ENCODE measurements at regions not wholly inside any gene's neighbourhood (a gene's known extent, or its start where the extent isn't known, plus 50 kb on each side); places are given as distances from the start of the nearest gene placed in this dataset.
A peak's percentile ranks its signal among the peaks of the same experiment; 100 is the strongest.
"Not testable (repeated sequence)": the region's sequence is repeated elsewhere in the genome, so short reads cannot be mapped to it uniquely, and the experiment has no call there.

DNA sequence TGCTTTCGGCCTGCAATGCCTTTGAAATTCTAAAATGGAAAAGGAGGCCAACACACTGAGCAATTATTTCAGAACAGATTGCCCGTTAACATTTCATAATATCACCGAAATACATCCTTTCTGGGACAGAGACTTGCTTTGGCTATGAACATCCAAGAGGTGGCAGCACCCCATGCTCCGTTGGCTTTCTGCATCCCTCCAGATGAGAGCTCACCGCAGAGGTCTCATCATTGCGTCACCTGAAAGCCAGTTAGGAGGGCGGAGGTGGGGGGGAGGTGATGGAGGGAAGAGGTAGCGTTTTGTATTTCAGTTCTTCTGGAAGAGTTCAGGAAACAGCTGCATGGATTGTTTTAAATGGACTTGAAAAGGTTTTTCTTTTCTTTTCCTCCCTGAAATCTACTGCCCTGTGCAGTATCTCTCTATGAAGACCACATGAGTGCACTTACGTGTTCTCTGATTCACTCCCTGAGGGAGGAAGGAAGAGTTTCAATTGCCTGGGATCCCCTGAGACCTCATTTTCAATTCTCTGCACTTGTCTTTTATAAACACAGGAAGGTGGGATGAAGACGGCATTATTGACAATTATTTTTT is 166.8 kb upstream of the PGRMC2 start:
- peak; percentile 71 for DNase-seq (ENCODE audit: low read depth, low spot score)

DNA sequence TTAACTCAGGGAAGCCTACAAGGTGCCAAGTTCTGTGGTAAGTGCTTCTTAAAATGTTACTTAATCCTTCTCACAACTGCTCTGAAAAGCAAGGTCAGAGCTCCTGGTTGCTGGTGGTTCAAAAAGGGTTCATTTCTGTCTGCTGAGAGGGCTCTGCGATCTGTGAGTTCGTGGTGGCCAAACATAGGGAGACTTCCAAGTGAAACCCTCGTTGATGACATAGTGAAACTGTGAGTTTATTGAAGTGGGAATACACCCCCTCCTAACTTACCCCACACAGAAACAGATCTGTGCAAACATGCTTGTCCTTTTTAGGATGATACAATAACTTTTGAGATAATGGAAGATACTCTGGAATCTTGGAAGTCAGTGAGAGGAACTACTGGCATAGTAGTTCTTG is 164.8 kb upstream of the PGRMC2 start:
- no peak for DNase-seq (ENCODE audit: low read depth, low spot score)

DNA sequence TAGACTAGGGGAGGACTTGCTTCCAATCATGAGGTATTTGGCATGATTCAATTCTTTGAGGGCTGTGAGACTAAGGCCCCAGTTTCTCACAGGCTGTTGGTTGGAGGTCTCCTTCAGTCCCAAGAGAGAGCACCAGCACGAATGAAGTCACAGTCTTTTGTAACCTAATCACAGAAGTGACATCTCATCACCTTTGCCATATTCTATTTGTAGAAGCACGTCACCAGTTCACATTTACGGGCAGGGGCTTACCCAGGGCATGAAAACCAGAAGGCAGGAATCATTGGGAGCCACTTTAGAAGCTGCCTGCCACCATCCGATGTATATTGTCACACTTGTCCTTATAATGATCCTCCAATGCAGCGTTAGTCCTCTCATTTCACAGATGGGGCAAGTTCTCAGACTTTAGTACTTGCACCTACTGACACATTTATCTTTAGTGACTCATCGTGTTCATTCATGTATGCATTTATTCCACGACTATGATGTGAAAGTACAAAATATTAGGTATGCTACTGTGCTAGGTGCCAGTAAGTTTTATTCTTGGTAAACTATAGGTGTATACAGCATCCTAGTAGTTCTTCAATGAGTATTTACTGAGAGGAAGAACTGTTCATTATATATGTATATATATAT is 163.8 kb upstream of the PGRMC2 start:
- DNase-seq (ENCODE audit: low read depth, low spot score), result no peak

DNA sequence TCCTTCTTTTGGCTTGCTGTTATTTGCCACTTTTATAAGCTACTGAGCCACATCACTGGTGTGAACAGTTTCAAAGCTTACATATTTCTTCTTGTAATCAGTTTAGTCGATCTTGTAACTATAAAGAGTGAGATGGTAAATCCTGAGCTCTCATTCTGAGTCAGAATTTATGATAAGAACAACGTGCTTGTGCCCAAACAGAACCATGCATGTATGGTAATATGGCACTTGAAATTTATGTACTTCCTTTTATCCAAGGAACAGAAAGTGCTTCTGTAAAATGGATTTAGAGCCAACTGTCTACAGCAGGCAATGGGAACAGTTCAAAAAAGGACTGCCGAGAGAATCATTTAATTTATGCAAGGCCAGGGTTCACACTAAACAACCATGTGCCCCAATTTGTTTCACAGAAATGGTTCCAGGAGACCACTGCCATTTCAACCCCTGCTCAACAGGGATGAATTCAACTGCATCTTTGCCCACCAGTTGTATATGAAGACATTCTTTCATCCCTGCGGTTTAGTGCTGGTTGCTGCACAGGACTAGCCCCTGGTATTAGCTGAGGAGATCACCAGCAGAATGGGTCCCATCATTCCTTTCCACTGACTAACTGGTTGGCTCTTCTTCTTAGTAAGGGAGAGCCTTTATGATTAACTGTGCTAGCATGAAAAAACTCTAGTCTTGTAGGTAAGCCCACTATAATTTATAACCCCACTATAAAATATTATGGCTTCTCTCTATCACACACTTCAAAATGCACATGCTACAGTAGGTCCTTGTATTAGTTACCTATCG is 162.9 kb upstream of the PGRMC2 start:
- no peak for DNase-seq (ENCODE audit: low read depth, low spot score)

DNA sequence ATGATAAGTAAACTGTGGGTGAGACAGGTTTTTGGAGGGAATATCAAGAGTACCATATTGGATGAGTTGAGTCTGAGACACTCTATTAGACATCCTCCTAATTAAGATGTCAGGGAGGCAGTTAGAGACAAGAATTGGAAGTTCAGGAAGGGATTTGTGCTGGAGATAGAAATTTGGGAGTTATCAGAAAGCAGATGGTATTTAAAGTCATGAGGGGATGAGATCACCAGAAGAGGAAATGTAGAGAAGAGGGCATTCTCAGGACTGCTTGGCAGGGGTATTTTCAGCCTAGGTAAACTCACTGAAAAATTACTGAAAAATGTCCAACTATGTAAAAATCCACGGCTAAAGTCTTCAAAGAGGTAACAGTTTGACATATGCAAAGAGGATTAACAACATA is 161.6 kb upstream of the PGRMC2 start:
- no peak for DNase-seq (ENCODE audit: low read depth, low spot score)

DNA sequence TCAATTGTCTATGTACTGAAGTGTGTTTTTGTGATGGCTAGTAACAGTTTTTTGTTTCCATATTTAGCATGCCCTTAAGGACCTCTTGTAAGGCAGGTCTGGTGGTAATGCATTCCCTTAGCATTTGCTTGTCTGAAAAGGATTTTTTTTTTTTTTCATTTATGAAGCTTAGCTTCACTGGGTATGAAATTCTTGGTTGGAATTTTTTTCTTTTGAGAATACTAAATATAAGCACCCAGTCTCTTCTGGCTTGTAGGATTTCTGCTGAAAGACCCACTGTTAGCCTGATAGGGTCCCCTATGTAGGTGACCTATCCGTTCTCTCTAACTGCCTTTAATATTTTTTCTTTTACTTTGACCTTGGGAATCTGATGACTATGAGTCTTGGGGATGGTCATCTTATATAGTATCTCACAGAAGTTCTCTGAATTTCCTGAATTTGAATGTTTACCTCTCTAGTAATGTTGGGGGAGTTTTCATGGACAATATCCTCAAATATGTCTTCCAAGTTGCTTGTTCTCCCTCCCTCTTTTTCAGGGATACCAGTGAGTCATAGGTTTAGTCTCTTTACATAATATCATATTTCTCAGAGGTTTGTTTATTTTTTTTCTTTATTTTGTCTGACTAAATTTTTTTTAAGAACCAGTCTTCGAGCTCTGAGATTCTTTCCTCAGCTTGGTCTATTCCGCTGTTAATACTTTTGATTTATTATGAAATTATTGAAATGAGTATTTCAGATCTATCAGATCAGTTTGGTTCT is 157.1 kb upstream of the PGRMC2 start:
- DNase-seq (ENCODE audit: low read depth, low spot score), result no peak

DNA sequence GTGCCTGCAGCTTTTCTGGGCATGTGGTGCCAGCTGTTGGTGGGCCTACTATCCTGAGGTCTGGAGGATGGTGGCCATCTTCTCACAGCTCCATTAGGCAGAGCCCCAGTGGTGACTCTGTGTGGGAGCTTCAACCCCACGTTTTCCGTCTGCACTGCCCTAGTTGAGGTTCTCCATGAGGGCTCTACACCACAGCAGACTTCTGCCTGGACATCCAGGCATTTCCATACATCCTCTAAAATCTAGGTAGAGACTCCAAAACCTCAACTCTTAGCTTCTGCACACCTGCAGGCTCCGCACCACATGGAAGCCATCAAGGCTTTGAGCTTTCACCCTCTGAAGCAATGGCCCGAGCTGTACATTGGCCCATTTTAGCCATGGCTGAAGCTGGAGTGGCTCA is 153.3 kb upstream of the PGRMC2 start:
- no peak for DNase-seq (ENCODE audit: low read depth, low spot score)

DNA sequence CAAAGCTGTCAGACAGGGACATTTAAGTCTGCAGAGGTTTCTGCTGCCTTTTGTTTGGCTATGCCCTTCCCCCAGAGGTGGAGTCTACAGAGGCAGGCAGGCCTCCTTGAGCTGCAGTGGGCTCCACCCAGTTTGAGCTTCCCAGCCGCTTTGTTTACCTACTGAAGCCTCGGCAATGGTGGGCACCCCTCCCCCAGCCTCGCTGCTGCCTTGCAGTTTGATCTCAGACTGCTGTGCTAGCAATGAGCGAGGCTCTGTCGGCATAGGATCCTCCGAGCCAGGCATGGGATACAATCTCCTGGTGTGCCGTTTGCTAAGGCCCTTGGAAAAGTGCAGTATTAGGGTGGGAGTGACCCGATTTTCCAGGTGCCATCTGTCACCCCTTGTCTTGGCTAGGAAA is 149.4 kb upstream of the PGRMC2 start:
- DNase-seq (ENCODE audit: low read depth, low spot score), result not testable (repeated sequence)

DNA sequence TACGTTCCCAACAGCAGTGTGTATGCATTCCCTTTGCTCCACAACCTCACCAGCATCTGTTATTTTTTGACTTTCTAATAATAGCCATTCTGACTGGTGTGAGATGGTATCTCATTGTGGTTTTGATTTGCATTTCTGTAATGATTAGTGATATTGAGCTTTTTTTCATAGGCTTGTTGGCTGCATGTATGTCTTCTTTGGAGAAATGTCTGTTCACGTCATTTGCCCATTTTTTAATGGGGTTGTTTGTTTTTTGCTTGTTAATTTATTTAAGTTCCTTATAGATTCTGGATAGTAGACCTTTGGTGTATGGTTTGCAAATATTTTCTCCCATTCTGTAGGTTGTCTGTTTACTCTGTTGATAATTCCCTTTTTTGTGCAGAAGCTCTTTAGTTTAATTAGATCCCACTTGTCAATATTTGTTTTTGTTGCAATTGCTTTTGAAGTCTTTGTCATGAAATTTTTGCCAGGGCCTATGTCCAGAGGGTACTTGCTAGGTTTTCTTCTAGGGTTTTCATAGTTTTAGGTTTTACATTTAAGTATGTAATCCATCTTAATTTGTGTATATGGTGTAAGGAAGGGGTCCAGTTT is 141.5 kb upstream of the PGRMC2 start:
- DNase-seq (ENCODE audit: low read depth, low spot score), result not testable (repeated sequence)

DNA sequence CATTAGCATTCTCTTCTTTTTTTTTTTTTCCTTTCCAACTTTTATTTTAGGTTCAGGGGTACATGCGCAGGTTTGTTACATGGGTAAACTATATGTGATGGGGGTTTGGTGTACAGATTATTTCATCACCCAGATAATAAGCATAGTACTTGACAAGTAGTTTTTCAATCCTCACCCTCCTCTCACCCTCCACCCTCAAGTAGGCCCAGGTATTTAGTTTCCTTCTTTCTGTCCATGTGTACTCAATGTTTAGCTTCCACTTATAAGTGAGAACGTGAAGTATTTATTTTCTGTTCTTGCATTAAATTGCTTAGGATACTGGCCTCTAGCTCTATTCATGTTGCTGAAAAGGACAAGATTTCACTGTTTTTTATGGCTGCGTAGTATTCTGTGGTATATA is 140.8 kb upstream of the PGRMC2 start:
- no peak for DNase-seq (ENCODE audit: low read depth, low spot score)

DNA sequence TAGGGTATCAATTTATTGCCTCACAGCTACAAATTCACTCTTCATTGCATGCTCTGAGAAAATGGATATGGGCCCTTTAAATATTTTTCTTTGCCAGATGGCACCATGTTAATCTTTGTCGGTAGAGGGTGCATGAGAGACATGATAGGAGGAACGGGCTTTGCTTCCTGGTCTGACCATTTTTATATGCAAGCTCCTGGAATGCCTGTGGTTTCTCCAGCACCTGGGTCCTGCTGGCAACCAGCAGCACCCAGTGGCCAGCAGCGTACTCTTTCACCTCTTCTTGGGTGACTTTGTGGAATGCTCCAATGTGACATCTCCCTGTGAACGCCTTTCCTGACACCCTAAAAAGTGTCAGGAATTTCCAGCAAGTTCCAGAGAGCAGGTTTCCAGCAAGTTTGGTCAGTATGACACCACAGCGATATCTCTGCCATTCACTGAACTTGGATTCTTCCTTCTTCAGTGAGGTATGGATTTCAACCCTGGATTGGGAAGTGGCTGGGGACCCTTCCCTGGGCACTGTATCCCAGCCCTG is 140.3 kb upstream of the PGRMC2 start:
- no peak for DNase-seq (ENCODE audit: low read depth, low spot score)

DNA sequence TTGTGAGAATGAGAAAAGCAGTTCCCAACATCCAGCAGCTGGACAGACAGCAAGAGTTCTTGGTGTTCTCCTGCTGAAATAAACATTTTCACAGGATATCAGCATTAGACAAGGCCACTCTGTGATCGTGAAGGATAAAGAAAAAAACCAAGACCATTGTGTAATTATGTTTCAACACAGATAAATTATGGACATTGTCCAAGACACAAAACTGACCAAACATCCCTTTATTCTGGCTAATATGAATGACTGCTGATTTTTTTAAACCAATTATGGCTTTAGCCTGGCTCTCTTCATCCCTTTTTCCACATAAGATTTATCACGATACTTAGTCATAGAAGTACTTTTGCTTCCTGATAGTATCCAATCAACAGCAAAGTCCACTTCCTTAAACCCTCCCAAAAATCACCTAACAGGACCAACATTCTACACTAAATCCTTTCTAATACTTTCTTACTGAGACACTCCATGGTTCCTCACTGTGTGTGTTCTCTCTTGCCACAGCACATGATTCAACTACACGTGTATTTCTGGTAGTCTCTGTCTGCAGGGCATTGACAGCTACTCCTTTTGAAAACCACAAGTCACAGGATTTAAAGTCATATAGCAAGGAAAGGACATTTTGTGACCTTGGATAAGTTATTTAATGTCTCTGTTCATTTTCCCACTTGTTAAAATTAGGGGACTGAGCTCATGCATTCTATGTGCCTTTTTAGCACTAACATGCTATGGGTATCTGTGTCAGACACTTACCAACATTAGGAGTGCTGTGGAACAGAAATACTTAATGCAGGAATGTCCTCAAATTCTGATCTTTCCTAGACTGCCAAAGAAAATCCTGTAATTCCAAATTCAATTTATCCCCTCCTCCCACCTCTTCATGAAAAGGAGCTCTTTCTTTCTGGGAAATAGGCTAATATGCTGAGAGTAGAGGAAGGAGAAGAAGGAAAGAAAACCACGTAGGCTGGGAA is 137.2 kb upstream of the PGRMC2 start:
- DNase-seq (ENCODE audit: low read depth, low spot score), result no peak

DNA sequence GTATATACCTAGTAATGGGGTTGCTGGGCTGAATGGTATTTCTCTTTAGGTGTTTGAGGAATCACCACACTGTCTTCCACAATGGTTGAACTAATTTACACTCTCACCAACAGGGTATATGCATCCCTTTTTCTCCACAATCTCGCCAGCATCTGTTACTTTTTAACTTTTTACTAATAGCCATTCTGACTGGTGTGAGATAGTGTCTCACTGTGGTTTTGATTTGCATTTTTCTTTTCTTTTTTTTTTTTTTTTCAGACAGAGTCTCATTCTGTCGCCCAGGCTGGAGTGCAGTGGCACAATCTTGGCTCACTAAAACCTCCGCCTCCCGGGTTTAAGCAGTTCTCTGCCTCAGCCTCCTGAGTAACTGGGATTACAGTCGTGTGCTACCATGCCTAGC is 134.7 kb upstream of the PGRMC2 start:
- not testable (repeated sequence) for DNase-seq (ENCODE audit: low read depth, low spot score)

DNA sequence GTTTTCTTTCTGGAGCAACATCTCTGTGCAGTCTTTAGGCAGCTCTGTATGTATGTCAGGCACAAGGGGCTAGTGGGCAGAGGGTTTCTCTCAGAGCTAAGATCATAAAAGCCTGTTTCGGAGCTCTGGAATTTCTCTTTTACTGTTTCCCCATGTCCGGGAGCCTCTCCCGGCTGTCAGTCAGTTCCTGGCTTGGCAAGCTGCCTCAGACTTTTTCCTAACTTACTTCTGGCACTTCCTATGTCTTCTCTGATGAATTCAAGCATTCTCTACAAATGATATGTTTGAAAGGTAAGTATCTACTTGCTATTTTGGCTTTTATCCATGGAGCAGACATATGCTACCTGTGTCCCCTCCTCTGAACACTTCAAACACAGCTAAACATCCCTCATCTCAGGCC is 129.3 kb upstream of the PGRMC2 start:
- no peak for DNase-seq (ENCODE audit: low read depth, low spot score)

DNA sequence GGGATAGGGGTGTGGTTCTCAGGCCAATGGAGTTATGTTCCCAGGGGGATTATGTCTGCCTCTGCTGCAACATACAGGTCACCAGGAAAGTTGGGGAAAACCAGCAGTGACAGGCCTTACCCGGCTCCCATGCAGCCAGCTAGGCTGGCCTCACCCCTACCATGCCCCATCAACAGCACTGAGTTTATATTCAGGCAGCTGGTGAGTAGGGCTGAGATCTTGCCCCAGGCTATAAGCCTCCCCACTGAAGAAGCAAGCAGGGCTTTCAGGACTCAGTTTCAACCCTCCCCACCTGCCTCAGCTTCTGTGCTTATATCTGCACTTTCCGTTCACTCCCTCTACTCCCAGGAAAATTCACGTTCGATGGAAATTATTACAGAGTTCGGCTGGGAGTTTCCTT is 122.4 kb upstream of the PGRMC2 start:
- DNase-seq (ENCODE audit: low read depth, low spot score), result no peak

DNA sequence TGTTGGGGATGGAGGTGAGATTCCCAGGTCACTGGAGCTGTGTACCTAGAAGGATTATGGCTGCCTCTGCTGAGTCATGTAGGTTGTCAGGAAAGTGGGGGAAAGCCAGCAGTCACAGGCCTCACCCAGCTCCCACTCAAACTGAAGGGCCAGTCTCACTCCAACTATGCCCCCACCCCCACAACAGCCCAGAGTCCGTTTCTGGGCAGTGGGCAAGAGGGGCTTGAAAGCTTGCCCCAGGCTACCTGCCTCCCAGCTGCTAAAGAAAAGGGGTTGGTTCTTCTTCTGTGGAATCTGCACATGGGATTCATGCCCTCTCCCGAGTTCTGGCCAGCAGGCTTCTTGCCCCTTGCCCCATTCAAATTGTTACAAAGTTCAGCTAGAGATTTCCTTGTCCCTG is 116.0 kb upstream of the PGRMC2 start:
- DNase-seq (ENCODE audit: low read depth, low spot score), result no peak

DNA sequence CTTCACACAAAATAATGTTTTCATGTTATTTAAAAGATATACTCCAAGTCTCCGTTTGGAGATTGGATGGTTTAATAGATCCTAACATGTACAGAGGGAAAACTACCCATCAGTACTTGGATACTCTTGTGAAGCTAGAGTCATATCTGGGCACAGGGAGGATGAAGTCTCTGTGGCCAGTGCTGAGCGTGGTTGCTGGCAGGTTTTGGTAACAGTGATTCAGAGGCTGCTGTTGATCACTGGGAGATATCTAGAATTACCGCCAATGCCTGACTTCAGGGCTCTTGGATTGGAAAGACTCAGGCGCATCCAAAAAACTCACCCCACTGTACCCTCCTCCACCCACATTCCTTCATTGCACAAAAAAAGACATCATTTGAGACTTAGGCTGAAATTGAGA is 107.2 kb upstream of the PGRMC2 start:
- DNase-seq (ENCODE audit: low read depth, low spot score), result no peak

DNA sequence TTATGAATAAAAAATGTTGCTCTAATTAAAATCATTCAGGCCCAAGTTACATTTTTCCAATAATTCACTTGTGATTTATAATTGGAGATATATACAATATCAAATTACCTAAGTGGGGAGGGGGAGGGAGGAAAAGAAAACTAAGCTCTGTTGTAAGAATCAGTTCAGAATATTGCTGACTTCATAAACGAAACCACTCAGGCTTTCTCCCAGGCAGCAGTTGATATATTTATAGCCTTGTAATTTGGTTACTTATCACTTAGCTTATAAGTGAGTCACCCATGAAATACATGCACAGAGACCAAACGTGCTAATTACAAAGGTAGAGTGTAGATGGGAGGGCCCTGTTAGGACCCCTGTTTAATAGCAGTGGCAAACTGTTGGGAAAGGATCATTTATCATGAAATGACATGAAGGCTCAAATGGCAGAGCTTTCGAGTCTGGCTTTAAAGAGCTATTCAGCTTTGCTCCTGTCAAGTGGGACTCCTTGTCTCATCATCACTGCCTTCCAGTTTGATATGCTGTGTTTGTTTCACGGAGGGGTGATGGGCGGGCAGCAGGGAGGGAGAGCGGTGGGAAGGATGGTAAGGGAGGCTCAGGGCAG is 105.6 kb upstream of the PGRMC2 start:
- DNase-seq (ENCODE audit: low read depth, low spot score), result no peak

DNA sequence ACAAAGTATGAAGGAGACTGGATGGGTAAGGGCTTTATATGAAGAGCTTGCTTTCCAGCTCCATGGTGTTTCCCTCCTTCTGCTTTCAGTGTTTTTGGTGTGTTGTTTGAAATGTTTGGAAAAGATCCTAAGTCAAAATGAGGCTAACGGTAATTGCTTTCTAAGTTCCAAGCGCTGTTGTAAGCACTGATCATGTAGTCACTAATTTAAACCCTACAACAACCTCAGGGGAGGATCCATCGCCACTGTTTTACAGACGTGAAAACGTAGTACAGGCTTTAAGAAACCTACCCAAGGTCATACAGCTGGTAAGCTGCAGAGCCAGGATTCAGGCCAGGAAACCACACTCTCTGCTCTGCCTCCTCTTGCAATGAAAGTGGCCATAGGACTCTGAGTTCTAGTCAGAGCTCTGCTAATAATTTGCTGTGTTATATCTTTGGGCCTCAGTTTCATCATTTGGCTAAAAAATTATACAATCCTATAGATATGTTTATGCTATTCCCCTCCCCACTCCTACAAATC is 102.9 kb upstream of the PGRMC2 start:
- no peak for DNase-seq (ENCODE audit: low read depth, low spot score)

DNA sequence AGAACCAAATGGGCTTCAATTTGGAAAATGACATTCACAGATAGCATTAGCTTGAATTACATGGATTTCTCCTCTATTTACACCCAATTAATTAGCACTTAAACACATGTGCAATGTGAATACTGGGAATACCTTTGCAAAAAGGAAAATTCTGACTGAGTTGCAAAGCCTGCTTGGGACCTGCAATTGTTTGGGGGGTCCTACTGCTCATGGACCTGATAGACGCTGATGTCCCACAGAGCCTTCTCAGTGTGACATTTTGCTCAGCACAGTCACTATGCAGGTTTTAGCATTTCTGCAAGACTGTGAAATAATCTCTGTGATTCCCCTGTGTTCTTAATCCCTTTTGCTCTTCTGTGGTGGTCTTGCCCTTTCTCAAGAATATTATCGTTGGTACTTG is 101.2 kb upstream of the PGRMC2 start:
- no peak for DNase-seq (ENCODE audit: low read depth, low spot score)
